GM23338 (cell line): ENCODE measurements at regions not wholly inside any gene's neighbourhood (a gene's known extent, or its start where the extent isn't known, plus 50 kb on each side); places are given as distances from the start of the nearest gene placed in this dataset.

Experiments used
- CREB1 ChIP-seq: fragments of 250-450 bp; sonication (Bioruptor Pico); IDR thresholded peaks from 2 replicates; pipeline ENCODE4 v1.5.0; 2020; ENCODE audit warnings: low read depth, mild to moderate bottlenecking, moderate library complexity
- CTCF ChIP-seq, 2 experiments: fragments of 200-600 bp in 1 of 2; sonication (generic) in 1 of 2; conservative IDR thresholded peaks; 2 replicates each; pipeline versions ENCODE4 v1.5.1 to v1.6.1; 2016 to 2017; ENCODE audit warnings: antibody characterized with exemption in 2 of 2, low read depth in 2 of 2, mild to moderate bottlenecking in 2 of 2, moderate library complexity in 1 of 2
- EZH2 ChIP-seq: fragments of 200-600 bp; sonication (generic); IDR thresholded peaks from one replicate; pipeline ENCODE4 v1.8.0; 2017; ENCODE audit warnings: antibody characterized with exemption, mild to moderate bottlenecking, low read depth; ENCODE audit not compliant: unreplicated experiment
- EZH2phosphoT487 ChIP-seq: fragments of 200-600 bp; sonication (generic); IDR thresholded peaks from one replicate; pipeline ENCODE4 v1.8.1; 2018; ENCODE audit warnings: antibody characterized with exemption; ENCODE audit not compliant: unreplicated experiment
- JUNB ChIP-seq: IDR thresholded peaks from one replicate; pipeline ENCODE4 v1.6.1; 2016; ENCODE audit warnings: antibody characterized with exemption; ENCODE audit not compliant: unreplicated experiment
- POLR2AphosphoS5 ChIP-seq: IDR thresholded peaks from 2 replicates; pipeline ENCODE4 v1.6.1; 2016; ENCODE audit warnings: antibody characterized with exemption, low read depth
- REST ChIP-seq: IDR thresholded peaks from one replicate; pipeline ENCODE4 v1.6.1; 2018; ENCODE audit warnings: antibody characterized with exemption; ENCODE audit not compliant: unreplicated experiment
- STAT1 ChIP-seq: IDR thresholded peaks from one replicate; pipeline ENCODE4 v1.6.1; 2016; ENCODE audit warnings: antibody characterized with exemption; ENCODE audit not compliant: unreplicated experiment
- ZNF114 ChIP-seq: fragments of 250-450 bp; sonication (Bioruptor Pico); IDR thresholded peaks from 2 replicates; pipeline ENCODE4 v1.5.0; 2020; ENCODE audit warnings: mild to moderate bottlenecking, moderate library complexity
- ZNF331 ChIP-seq: fragments of 250-450 bp; sonication (Bioruptor Pico); IDR thresholded peaks from 2 replicates; pipeline ENCODE4 v1.5.0; 2020; ENCODE audit warnings: low read depth, mild to moderate bottlenecking, moderate library complexity
- ZNF462 ChIP-seq: fragments of 250-450 bp; sonication (Bioruptor Pico); IDR thresholded peaks from 2 replicates; pipeline ENCODE4 v1.5.0; 2020; ENCODE audit warnings: mild to moderate bottlenecking, moderate library complexity
- TF ChIP-seq, protein P1 (sequence below): IDR thresholded peaks from 2 replicates; pipeline ENCODE4 v1.6.1; 2016; ENCODE audit warnings: antibody characterized with exemption

- no peak for TF ChIP-seq EZH2
- no peak for TF ChIP-seq REST
- TF ChIP-seq CTCF (conservative IDR thresholded peaks at IDR 0.05; ENCODE audit: low read depth in 2 of 2): no peak
- no peak for TF ChIP-seq POLR2AphosphoS5
- TF ChIP-seq EZH2phosphoT487: no peak
- TF ChIP-seq STAT1: no peak
- no peak for TF ChIP-seq ZNF331 (CRISPR knock-in tag)
- no peak for TF ChIP-seq JUNB
- no peak for TF ChIP-seq CREB1 (CRISPR knock-in tag)
- TF ChIP-seq, protein P1, sequence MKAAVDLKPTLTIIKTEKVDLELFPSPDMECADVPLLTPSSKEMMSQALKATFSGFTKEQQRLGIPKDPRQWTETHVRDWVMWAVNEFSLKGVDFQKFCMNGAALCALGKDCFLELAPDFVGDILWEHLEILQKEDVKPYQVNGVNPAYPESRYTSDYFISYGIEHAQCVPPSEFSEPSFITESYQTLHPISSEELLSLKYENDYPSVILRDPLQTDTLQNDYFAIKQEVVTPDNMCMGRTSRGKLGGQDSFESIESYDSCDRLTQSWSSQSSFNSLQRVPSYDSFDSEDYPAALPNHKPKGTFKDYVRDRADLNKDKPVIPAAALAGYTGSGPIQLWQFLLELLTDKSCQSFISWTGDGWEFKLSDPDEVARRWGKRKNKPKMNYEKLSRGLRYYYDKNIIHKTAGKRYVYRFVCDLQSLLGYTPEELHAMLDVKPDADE: no peak
- no peak for TF ChIP-seq ZNF462 (CRISPR knock-in tag)
- no peak for TF ChIP-seq ZNF114
These were observed 379.8 kb downstream of the MED13L start for GRCh38 chr12:115897729-115898128.
